ENCODE measurements at regions not wholly inside any gene's neighbourhood (a gene's known extent, or its start where the extent isn't known, plus 50 kb on each side); places are given as distances from the start of the nearest gene placed in this dataset.

DNA sequence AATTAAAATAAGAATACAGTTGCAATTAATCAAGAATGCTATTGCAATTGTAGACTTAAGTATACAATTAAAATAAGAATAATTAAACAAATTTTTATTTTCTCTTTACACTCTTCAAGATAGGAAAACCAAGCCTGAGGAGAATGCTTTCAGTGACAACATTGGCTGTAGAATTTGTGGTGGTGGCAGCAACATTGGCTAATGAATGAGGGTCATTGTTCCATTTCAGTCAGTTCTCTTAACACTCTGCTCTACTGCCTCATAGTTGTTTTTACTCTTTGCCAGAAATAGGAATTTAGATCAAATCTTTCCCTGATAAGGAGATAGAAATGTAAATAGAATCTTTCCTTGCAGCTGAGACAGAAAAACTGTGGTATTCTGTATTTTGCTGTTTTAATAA, 391.6 kb downstream of the PCDH20 start:
- TF ChIP-seq ELF1 (IDR thresholded peaks at IDR 0.05) (no peak), YY1 (IDR thresholded peaks at IDR 0.05; ENCODE audit: low read depth) (no peak), RCOR1 (IDR thresholded peaks at IDR 0.05; ENCODE audit: low read length) (no peak), EP300 (IDR thresholded peaks at IDR 0.05; ENCODE audit: borderline replicate concordance in 1 of 2, low read depth in 1 of 2, low read length in 1 of 2) (no peak), POLR2AphosphoS5 (IDR thresholded peaks at IDR 0.05; ENCODE audit: low read depth, low read length) (no peak), RAD21 (IDR thresholded peaks at IDR 0.05; ENCODE audit: low read length) (no peak), CHD2 (IDR thresholded peaks at IDR 0.05; ENCODE audit: low read length, partially characterized antibody) (no peak), SIN3A (IDR thresholded peaks at IDR 0.05; ENCODE audit: borderline replicate concordance, low read depth, low read length) (no peak), TCF12 (IDR thresholded peaks at IDR 0.05) (no peak), NFIC (IDR thresholded peaks at IDR 0.05; ENCODE audit: borderline replicate concordance) (no peak)
- TF ChIP-seq, protein P1, sequence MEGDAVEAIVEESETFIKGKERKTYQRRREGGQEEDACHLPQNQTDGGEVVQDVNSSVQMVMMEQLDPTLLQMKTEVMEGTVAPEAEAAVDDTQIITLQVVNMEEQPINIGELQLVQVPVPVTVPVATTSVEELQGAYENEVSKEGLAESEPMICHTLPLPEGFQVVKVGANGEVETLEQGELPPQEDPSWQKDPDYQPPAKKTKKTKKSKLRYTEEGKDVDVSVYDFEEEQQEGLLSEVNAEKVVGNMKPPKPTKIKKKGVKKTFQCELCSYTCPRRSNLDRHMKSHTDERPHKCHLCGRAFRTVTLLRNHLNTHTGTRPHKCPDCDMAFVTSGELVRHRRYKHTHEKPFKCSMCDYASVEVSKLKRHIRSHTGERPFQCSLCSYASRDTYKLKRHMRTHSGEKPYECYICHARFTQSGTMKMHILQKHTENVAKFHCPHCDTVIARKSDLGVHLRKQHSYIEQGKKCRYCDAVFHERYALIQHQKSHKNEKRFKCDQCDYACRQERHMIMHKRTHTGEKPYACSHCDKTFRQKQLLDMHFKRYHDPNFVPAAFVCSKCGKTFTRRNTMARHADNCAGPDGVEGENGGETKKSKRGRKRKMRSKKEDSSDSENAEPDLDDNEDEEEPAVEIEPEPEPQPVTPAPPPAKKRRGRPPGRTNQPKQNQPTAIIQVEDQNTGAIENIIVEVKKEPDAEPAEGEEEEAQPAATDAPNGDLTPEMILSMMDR (IDR thresholded peaks at IDR 0.05) = no peak
- TF ChIP-seq, protein P2, sequence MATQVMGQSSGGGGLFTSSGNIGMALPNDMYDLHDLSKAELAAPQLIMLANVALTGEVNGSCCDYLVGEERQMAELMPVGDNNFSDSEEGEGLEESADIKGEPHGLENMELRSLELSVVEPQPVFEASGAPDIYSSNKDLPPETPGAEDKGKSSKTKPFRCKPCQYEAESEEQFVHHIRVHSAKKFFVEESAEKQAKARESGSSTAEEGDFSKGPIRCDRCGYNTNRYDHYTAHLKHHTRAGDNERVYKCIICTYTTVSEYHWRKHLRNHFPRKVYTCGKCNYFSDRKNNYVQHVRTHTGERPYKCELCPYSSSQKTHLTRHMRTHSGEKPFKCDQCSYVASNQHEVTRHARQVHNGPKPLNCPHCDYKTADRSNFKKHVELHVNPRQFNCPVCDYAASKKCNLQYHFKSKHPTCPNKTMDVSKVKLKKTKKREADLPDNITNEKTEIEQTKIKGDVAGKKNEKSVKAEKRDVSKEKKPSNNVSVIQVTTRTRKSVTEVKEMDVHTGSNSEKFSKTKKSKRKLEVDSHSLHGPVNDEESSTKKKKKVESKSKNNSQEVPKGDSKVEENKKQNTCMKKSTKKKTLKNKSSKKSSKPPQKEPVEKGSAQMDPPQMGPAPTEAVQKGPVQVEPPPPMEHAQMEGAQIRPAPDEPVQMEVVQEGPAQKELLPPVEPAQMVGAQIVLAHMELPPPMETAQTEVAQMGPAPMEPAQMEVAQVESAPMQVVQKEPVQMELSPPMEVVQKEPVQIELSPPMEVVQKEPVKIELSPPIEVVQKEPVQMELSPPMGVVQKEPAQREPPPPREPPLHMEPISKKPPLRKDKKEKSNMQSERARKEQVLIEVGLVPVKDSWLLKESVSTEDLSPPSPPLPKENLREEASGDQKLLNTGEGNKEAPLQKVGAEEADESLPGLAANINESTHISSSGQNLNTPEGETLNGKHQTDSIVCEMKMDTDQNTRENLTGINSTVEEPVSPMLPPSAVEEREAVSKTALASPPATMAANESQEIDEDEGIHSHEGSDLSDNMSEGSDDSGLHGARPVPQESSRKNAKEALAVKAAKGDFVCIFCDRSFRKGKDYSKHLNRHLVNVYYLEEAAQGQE (IDR thresholded peaks at IDR 0.05; ENCODE audit: low read depth, low read length) = no peak
- TF ChIP-seq, protein P3, sequence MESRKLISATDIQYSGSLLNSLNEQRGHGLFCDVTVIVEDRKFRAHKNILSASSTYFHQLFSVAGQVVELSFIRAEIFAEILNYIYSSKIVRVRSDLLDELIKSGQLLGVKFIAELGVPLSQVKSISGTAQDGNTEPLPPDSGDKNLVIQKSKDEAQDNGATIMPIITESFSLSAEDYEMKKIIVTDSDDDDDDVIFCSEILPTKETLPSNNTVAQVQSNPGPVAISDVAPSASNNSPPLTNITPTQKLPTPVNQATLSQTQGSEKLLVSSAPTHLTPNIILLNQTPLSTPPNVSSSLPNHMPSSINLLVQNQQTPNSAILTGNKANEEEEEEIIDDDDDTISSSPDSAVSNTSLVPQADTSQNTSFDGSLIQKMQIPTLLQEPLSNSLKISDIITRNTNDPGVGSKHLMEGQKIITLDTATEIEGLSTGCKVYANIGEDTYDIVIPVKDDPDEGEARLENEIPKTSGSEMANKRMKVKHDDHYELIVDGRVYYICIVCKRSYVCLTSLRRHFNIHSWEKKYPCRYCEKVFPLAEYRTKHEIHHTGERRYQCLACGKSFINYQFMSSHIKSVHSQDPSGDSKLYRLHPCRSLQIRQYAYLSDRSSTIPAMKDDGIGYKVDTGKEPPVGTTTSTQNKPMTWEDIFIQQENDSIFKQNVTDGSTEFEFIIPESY (IDR thresholded peaks at IDR 0.05; ENCODE audit: borderline replicate concordance, low read depth) = no peak
- TF ChIP-seq, protein P4, sequence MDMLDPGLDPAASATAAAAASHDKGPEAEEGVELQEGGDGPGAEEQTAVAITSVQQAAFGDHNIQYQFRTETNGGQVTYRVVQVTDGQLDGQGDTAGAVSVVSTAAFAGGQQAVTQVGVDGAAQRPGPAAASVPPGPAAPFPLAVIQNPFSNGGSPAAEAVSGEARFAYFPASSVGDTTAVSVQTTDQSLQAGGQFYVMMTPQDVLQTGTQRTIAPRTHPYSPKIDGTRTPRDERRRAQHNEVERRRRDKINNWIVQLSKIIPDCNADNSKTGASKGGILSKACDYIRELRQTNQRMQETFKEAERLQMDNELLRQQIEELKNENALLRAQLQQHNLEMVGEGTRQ (IDR thresholded peaks at IDR 0.05; ENCODE audit: borderline replicate concordance, low read depth, low read length) = no peak

All from SK-N-SH (cell line).